Activated CD4-positive, alpha-beta T cell treated with anti-CD3 and anti-CD28 coated beads, Interleukin-2, Interleukin-6, amounts not matched to agents 100 ng/mL and 50 ng/mL, durations not matched to agents 16 hours and 8 hours (primary cell): ENCODE measurements at regions not wholly inside any gene's neighbourhood (a gene's known extent, or its start where the extent isn't known, plus 50 kb on each side); places are given as distances from the start of the nearest gene placed in this dataset.
"Not testable (repeated sequence)": the region's sequence is repeated elsewhere in the genome, so short reads cannot be mapped to it uniquely, and the experiment has no call there.

ENCODE experiments used
- DNase-seq: peaks from one replicate; pipeline ENCODE4 v3.0.0-alpha.2; 2020

- DNase-seq: not testable (repeated sequence)
These were observed 3248.2 kb upstream of the OR11H1 start for GRCh38 chr22:12279512-12280474.

GRCh38 chr22:12284690-12285089 lies 3243.3 kb upstream of the OR11H1 start:
- DNase-seq: peak; percentile 3

GRCh38 chr22:12297351-12297750 lies 3230.6 kb upstream of the OR11H1 start:
- DNase-seq: not testable (repeated sequence)
